Keratinocyte (primary cell): ENCODE measurements at regions not wholly inside any gene's neighbourhood (a gene's known extent, or its start where the extent isn't known, plus 50 kb on each side); places are given as distances from the start of the nearest gene placed in this dataset.

ENCODE experiments used
- DNase-seq: peaks from one replicate; pipeline ENCODE4 v3.0.0-alpha.2; 2011; ENCODE audit warnings: low read depth, missing footprints, low spot score
- FAIRE-seq: peaks from 2 replicates; lab custom pipeline; 2011; peaks lifted over from hg19 to GRCh38; lab: Jason Lieb, UNC
- H2AFZ ChIP-seq: 2 replicates; pipeline ENCODE4 v1.6.0; 2012; ENCODE audit warnings: low read length, control low read depth, inconsistent platforms; ENCODE audit not compliant: control insufficient read depth
- H3K27ac ChIP-seq: 2 replicates; pipeline ENCODE4 v1.5.1; 2011; ENCODE audit warnings: low read length; ENCODE audit not compliant: control insufficient read depth, insufficient read depth
- H3K27me3 ChIP-seq: 3 replicates; pipeline ENCODE4 v1.6.0; 2011; ENCODE audit warnings: low read length; ENCODE audit not compliant: control insufficient read depth, insufficient read depth; ENCODE audit errors: extremely low read depth
- H3K36me3 ChIP-seq, 2 experiments: 2 replicates in 1 of 2; 3 replicates in 1 of 2; pipeline ENCODE4 v1.5.1; 2011; ENCODE audit warnings: low read length in 2 of 2, mild to moderate bottlenecking in 1 of 2; ENCODE audit not compliant: control insufficient read depth in 2 of 2, insufficient read depth in 2 of 2; ENCODE audit errors: extremely low read depth in 1 of 2
- H3K4me1 ChIP-seq: 3 replicates; pipeline ENCODE4 v1.5.1; 2011; ENCODE audit warnings: low read length; ENCODE audit not compliant: control insufficient read depth, insufficient read depth; ENCODE audit errors: extremely low read depth
- H3K4me2 ChIP-seq: 3 replicates; pipeline ENCODE4 v1.6.0; 2011; ENCODE audit warnings: low read depth, low read length; ENCODE audit not compliant: control insufficient read depth, insufficient read depth; ENCODE audit errors: extremely low read depth
- H3K4me3 ChIP-seq, 3 experiments: fragments of 200-600 bp in 1 of 3; sonication (generic) in 1 of 3; 2 replicates in 2 of 3; 3 replicates in 1 of 3; pipeline ENCODE4 v1.5.1; 2011 to 2016; ENCODE audit warnings: low read length in 3 of 3, mild to moderate bottlenecking in 3 of 3, control low read depth in 2 of 3, inconsistent platforms in 1 of 3, low read depth in 1 of 3, mixed read lengths in 1 of 3, mixed run types in 1 of 3, moderate library complexity in 1 of 3; ENCODE audit not compliant: control insufficient read depth in 2 of 3, insufficient read depth in 2 of 3; ENCODE audit errors: extremely low read depth in 1 of 3
- H3K79me2 ChIP-seq: 2 replicates; pipeline ENCODE4 v1.6.0; 2012; ENCODE audit warnings: low read length; ENCODE audit not compliant: control insufficient read depth, insufficient read depth
- H3K9ac ChIP-seq: 3 replicates; pipeline ENCODE4 v1.6.0; 2011; ENCODE audit warnings: low read length; ENCODE audit not compliant: control insufficient read depth, insufficient read depth; ENCODE audit errors: extremely low read depth
- H3K9me1 ChIP-seq: 3 replicates; pipeline ENCODE4 v1.6.0; 2011; ENCODE audit warnings: low read length; ENCODE audit not compliant: control insufficient read depth, insufficient read depth; ENCODE audit errors: extremely low read depth
- H3K9me3 ChIP-seq: 2 replicates; pipeline ENCODE4 v1.5.1; 2012; ENCODE audit warnings: low read depth, low read length; ENCODE audit not compliant: control insufficient read depth
- H4K20me1 ChIP-seq: 3 replicates; pipeline ENCODE4 v1.6.0; 2011; ENCODE audit warnings: low read length; ENCODE audit not compliant: control insufficient read depth, insufficient read depth; ENCODE audit errors: extremely low read depth
- CTCF ChIP-seq, 3 experiments: IDR thresholded peaks in 1 of 3; conservative IDR thresholded peaks in 1 of 3; optimal IDR thresholded peaks in 1 of 3; 2 replicates in 2 of 3; 3 replicates in 1 of 3; pipeline versions ENCODE3 to v1.5.1; 2011; ENCODE audit warnings: low read length in 3 of 3, mild to moderate bottlenecking in 3 of 3, moderate library complexity in 2 of 3, control low read depth in 1 of 3, inconsistent platforms in 1 of 3; ENCODE audit not compliant: insufficient read depth in 2 of 3; ENCODE audit errors: extremely low read depth in 1 of 3
- EZH2 ChIP-seq: IDR thresholded peaks from one replicate; pipeline ENCODE4 v1.6.1; 2012; ENCODE audit warnings: inconsistent platforms, mild to moderate bottlenecking, low read length, moderate library complexity
- dilution Hi-C: fragments of 300-500 bp; cut with MboI; formaldehyde crosslinking; loops from one replicate; pipeline ENCODE4 v1.7.0; 2020; ENCODE audit warnings: low sequenced_read_pairs; ENCODE audit not compliant: extremely low pct_ligation_motif_present

- no peak overlapping the region for H3K9ac ChIP-seq
- no peaks in the 10 kb centered on the region for H3K79me2 ChIP-seq
- H3K4me2 ChIP-seq = no peak overlapping the region
- no peak overlapping the region for H3K4me3 ChIP-seq
- no peaks in the 10 kb centered on the region for H3K9me3 ChIP-seq
- H3K4me1 ChIP-seq = no peaks in the 10 kb centered on the region
- no peak overlapping the region for H3K27ac ChIP-seq
- no peaks in the 10 kb centered on the region for H4K20me1 ChIP-seq
- no peak overlapping the region for H2AFZ ChIP-seq
- TF ChIP-seq EZH2 = no peak
- TF ChIP-seq CTCF (optimal IDR thresholded peaks at IDR 0.05 in 1 of 3, IDR thresholded peaks at IDR 0.05 in 1 of 3, conservative IDR thresholded peaks at IDR 0.05 in 1 of 3; ENCODE audit: extremely low read depth in 1 of 3, insufficient read depth in 2 of 3, low read length in 3 of 3) = no peak
- H3K9me1 ChIP-seq = no peaks in the 10 kb centered on the region
- dilution Hi-C loops = no loop called here
- FAIRE-seq (no peak), DNase-seq (no peak)
- H3K27me3 ChIP-seq = no peaks in the 10 kb centered on the region
- no peaks in the 10 kb centered on the region for H3K36me3 ChIP-seq
These were observed 275.4 kb upstream of the ROBO1 start for GRCh38 chr3:80043226-80043625.

GRCh38 chr3:80040067-80040466 is 272.3 kb upstream of the ROBO1 start:
- no peak overlapping the region for H3K9ac ChIP-seq
- no peaks in the 10 kb centered on the region for H3K4me1 ChIP-seq
- H3K4me3 ChIP-seq = no peak overlapping the region
- H3K4me2 ChIP-seq = no peak overlapping the region
- FAIRE-seq (no peak), DNase-seq (no peak)
- no peaks in the 10 kb centered on the region for H4K20me1 ChIP-seq
- no peak overlapping the region for H2AFZ ChIP-seq
- no peaks in the 10 kb centered on the region for H3K79me2 ChIP-seq
- TF ChIP-seq EZH2 = no peak
- TF ChIP-seq CTCF (optimal IDR thresholded peaks at IDR 0.05 in 1 of 3, IDR thresholded peaks at IDR 0.05 in 1 of 3, conservative IDR thresholded peaks at IDR 0.05 in 1 of 3; ENCODE audit: extremely low read depth in 1 of 3, insufficient read depth in 2 of 3, low read length in 3 of 3) = no peak
- no peak overlapping the region for H3K27ac ChIP-seq
- dilution Hi-C loops = no loop called here
- H3K27me3 ChIP-seq = no peaks in the 10 kb centered on the region
- no peaks in the 10 kb centered on the region for H3K36me3 ChIP-seq
- H3K9me1 ChIP-seq = no peaks in the 10 kb centered on the region
- no peaks in the 10 kb centered on the region for H3K9me3 ChIP-seq
